Endothelial cell of umbilical vein (primary cell): ENCODE measurements at regions not wholly inside any gene's neighbourhood (a gene's known extent, or its start where the extent isn't known, plus 50 kb on each side); places are given as distances from the start of the nearest gene placed in this dataset.

Experiments
- CTCF ChIP-seq, 2 donors: IDR thresholded peaks; 1 replicate in 1 of 2; 2 replicates in 1 of 2; pipeline ENCODE4 v1.5.1; 2011; ENCODE audit warnings: low read length in 2 of 2, mild to moderate bottlenecking in 2 of 2, moderate library complexity in 2 of 2, control low read depth in 1 of 2, inconsistent platforms in 1 of 2, low read depth in 1 of 2; ENCODE audit not compliant: insufficient read depth in 1 of 2; ENCODE audit errors: extremely low read depth in 1 of 2
- EZH2 ChIP-seq: IDR thresholded peaks from 2 replicates; pipeline ENCODE4 v1.6.1; 2012; ENCODE audit warnings: borderline replicate concordance, low read depth, mild to moderate bottlenecking, moderate library complexity, low read length, inconsistent platforms; ENCODE audit not compliant: severe bottlenecking
- FOS ChIP-seq: IDR thresholded peaks from 2 replicates; pipeline ENCODE4 v1.6.1; 2011; ENCODE audit warnings: mild to moderate bottlenecking, low read length, moderate library complexity, borderline replicate concordance; ENCODE audit not compliant: insufficient read depth
- JUN ChIP-seq: IDR thresholded peaks from 2 replicates; pipeline ENCODE4 v1.6.1; 2011; ENCODE audit warnings: borderline replicate concordance, low read depth; ENCODE audit not compliant: insufficient read length, insufficient read depth
- MYC ChIP-seq: IDR thresholded peaks from one replicate; pipeline ENCODE4 v1.6.1; 2011; ENCODE audit warnings: mild to moderate bottlenecking, low read depth, low read length
- POLR2A ChIP-seq: IDR thresholded peaks from 2 replicates; pipeline ENCODE4 v1.6.1; 2012; ENCODE audit warnings: low read depth, mild to moderate bottlenecking, control low read depth, low read length
- POLR2AphosphoS5 ChIP-seq: IDR thresholded peaks from 2 replicates; pipeline ENCODE4 v1.6.1; 2012; ENCODE audit warnings: low read depth, mild to moderate bottlenecking, control low read depth, low read length, moderate library complexity; ENCODE audit not compliant: insufficient read depth

- TF ChIP-seq CTCF (IDR thresholded peaks at IDR 0.05; ENCODE audit: extremely low read depth in 1 of 2, insufficient read depth in 1 of 2, low read depth in 1 of 2, low read length in 2 of 2) (no peak), FOS (no peak), MYC (no peak), POLR2A (no peak), EZH2 (no peak), POLR2AphosphoS5 (no peak), JUN (no peak)
Measured at GRCh38 chr16:17633181-17633951, 162.6 kb upstream of the XYLT1 start.
